ENCODE measurements at regions not wholly inside any gene's neighbourhood (a gene's known extent, or its start where the extent isn't known, plus 50 kb on each side); places are given as distances from the start of the nearest gene placed in this dataset.

DNA sequence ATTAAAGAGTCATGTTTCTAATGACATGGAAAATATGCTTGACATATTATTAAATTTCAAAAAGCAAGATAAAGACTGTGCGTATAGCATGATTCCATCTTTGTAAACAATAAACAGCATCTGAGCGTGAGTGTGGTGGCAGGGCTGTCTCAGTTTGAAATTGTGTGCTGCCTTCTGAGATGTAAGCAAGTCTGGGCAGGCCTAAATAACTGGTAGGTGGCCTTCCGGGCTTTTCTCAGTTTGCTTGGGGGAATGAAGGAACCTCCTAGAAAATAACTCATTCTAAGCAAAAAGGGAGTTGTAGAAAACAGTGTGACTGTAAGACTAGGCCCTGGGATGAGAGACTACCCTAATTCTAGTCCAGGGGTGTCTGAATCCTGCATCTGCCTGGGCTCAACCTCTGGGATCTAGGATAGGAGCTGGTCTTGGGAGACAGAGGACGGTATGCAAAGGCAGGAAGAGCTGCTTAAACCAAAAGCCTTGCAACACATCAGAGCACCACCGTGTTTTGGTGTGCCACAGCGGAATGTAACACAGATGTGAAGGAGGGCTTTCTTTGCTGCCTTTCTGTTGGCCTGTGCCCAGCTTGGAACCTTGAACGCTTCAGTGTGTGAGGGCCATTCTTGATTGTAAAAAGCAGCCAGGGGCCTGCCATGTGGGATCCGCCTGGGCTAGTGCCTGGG lies 63.5 kb upstream of the L3MBTL3 start:
- no TSS peak for BruUV-seq (replicated peaks)
- no peak for DNase-seq (ENCODE audit: low spot score)
- no peak overlapping the region for H3K4me3 ChIP-seq (ENCODE audit: low read depth, low read length, poor library complexity, severe bottlenecking)
- H3K9me2 ChIP-seq (ENCODE audit: insufficient read depth, low read length), result no peaks in the 10 kb centered on the region
- H3K36me3 ChIP-seq (ENCODE audit: insufficient read depth, low read length), result no peaks in the 10 kb centered on the region
- no peaks in the 10 kb centered on the region for H3K79me2 ChIP-seq (ENCODE audit: insufficient read depth, low read depth, low read length)
- H3K4me2 ChIP-seq (ENCODE audit: low read length), result no peak overlapping the region
- no peak overlapping the region for H3K27ac ChIP-seq (ENCODE audit: low read depth, low read length, poor library complexity, severe bottlenecking)
- POLR2A ChIA-PET, result interaction anchor here (0.6 kb wide), 1 partner anchor 923 kb away, joined by 4 read pairs; no protein-coding TSS in a partner anchor
- no peak overlapping the region for H2AFZ ChIP-seq (ENCODE audit: low read length)
- TF ChIP-seq, protein P1, sequence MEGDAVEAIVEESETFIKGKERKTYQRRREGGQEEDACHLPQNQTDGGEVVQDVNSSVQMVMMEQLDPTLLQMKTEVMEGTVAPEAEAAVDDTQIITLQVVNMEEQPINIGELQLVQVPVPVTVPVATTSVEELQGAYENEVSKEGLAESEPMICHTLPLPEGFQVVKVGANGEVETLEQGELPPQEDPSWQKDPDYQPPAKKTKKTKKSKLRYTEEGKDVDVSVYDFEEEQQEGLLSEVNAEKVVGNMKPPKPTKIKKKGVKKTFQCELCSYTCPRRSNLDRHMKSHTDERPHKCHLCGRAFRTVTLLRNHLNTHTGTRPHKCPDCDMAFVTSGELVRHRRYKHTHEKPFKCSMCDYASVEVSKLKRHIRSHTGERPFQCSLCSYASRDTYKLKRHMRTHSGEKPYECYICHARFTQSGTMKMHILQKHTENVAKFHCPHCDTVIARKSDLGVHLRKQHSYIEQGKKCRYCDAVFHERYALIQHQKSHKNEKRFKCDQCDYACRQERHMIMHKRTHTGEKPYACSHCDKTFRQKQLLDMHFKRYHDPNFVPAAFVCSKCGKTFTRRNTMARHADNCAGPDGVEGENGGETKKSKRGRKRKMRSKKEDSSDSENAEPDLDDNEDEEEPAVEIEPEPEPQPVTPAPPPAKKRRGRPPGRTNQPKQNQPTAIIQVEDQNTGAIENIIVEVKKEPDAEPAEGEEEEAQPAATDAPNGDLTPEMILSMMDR (conservative IDR thresholded peaks at IDR 0.05; ENCODE audit: low read length), result no peak
- TF ChIP-seq EZH2phosphoT487 (IDR thresholded peaks at IDR 0.05; ENCODE audit: borderline replicate concordance, low read depth, low read length), result no peak
- intact Hi-C loops (cut with micrococcal nuclease; ENCODE audit: unreplicated experiment), result no loop called here
- CTCF ChIA-PET (ENCODE audit: unreplicated experiment), result no interaction called here
- no peaks in the 10 kb centered on the region for H3K4me1 ChIP-seq (ENCODE audit: insufficient read depth, low read length, poor library complexity, severe bottlenecking)
- no peaks in the 10 kb centered on the region for H4K20me1 ChIP-seq (ENCODE audit: insufficient read depth, low read length)
- no peaks in the 10 kb centered on the region for H3K9me3 ChIP-seq (ENCODE audit: low read length)

DNA sequence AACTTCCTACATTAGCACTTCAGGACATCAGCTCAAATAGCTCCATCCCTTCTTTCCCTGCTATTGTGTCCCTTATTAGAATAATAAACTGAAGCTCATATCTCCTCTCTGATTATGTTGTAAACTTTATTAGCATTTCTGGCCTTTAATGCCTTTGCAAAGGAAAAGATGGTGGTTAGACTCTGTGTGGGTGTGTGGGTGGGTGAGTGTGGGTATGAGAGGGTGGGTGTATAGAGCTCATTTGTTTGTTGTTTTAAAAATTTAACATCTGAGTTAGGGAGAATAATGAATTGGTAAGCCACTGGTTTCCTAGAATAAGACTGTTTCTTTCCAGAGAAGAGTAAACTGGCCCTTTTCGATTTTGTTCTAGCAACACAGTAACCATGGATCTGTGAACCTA lies 70.6 kb upstream of the L3MBTL3 start:
- POLR2A ChIA-PET, result interaction anchor here (0.6 to 1.3 kb wide), 4 partner anchors 9 to 1431 kb away, joined by 3 to 4 read pairs (median 3); no protein-coding TSS in a partner anchor
- no peaks in the 10 kb centered on the region for H4K20me1 ChIP-seq (ENCODE audit: insufficient read depth, low read length)
- no TSS peak for BruUV-seq (replicated peaks)
- DNase-seq (ENCODE audit: low spot score), result no peak
- H3K4me2 ChIP-seq (ENCODE audit: low read length), result no peak overlapping the region
- no peaks in the 10 kb centered on the region for H3K9me3 ChIP-seq (ENCODE audit: low read length)
- H3K79me2 ChIP-seq (ENCODE audit: insufficient read depth, low read depth, low read length), result no peaks in the 10 kb centered on the region
- no peak for TF ChIP-seq EZH2phosphoT487 (IDR thresholded peaks at IDR 0.05; ENCODE audit: borderline replicate concordance, low read depth, low read length)
- TF ChIP-seq, protein P1 (conservative IDR thresholded peaks at IDR 0.05; ENCODE audit: low read length), result no peak
- H3K4me3 ChIP-seq (ENCODE audit: low read depth, low read length, poor library complexity, severe bottlenecking), result no peak overlapping the region
- intact Hi-C loops (cut with micrococcal nuclease; ENCODE audit: unreplicated experiment), result no loop called here
- H3K36me3 ChIP-seq (ENCODE audit: insufficient read depth, low read length), result no peaks in the 10 kb centered on the region
- H2AFZ ChIP-seq (ENCODE audit: low read length), result no peak overlapping the region
- H3K9me2 ChIP-seq (ENCODE audit: insufficient read depth, low read length), result no peaks in the 10 kb centered on the region
- no peaks in the 10 kb centered on the region for H3K4me1 ChIP-seq (ENCODE audit: insufficient read depth, low read length, poor library complexity, severe bottlenecking)
- no peak overlapping the region for H3K27ac ChIP-seq (ENCODE audit: low read depth, low read length, poor library complexity, severe bottlenecking)
- CTCF ChIA-PET (ENCODE audit: unreplicated experiment), result no interaction called here

DNA sequence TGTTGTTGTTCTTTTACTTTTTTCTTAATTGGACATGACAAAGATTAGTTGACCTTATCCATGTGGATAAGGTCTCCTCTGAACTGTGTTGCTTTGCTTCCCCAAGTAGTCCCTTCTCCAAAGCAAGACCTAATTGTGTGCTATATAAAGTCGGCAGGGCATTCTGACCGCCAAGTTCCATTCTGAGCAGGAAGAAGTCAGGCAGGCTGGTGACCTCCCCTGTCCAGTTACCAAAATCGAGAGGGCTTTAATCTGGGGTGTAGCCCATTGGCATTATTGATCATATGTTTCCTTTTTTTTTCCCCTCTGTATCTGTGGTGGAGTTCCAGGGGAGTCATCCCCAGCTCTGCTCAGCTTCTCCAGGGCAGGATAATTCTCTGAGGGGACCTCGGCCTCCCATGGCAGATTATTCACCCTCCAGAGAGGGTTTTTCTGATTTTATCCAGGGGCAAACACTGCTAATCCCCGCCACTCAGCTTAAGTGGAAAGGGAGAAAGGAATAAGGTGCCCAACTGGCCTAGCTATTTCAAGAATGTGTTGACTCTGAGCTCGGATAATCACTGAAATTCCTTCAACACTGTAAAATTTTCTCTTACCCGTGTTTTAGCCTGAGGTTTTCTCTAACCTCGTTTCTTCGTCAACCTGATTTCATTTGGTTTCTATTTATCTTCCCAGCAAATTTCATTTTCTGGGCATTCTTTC lies 71.8 kb upstream of the L3MBTL3 start:
- TF ChIP-seq, protein P1 (conservative IDR thresholded peaks at IDR 0.05; ENCODE audit: low read length), result no peak
- TF ChIP-seq EZH2phosphoT487 (IDR thresholded peaks at IDR 0.05; ENCODE audit: borderline replicate concordance, low read depth, low read length), result no peak
- Histone ChIP-seq H2AFZ (ENCODE audit: low read length) (no peak overlapping the region), H3K36me3 (ENCODE audit: insufficient read depth, low read length) (no peaks in the 10 kb centered on the region), H3K9me3 (ENCODE audit: low read length) (no peaks in the 10 kb centered on the region), H3K4me1 (ENCODE audit: insufficient read depth, low read length, poor library complexity, severe bottlenecking) (no peaks in the 10 kb centered on the region), H3K27ac (ENCODE audit: low read depth, low read length, poor library complexity, severe bottlenecking) (no peak overlapping the region), H3K4me3 (ENCODE audit: low read depth, low read length, poor library complexity, severe bottlenecking) (no peak overlapping the region), H3K79me2 (ENCODE audit: insufficient read depth, low read depth, low read length) (no peaks in the 10 kb centered on the region), H3K9me2 (ENCODE audit: insufficient read depth, low read length) (no peaks in the 10 kb centered on the region), H3K4me2 (ENCODE audit: low read length) (no peak overlapping the region), H4K20me1 (ENCODE audit: insufficient read depth, low read length) (no peaks in the 10 kb centered on the region)
- POLR2A ChIA-PET, result no interaction called here
- no TSS peak for BruUV-seq (replicated peaks)
- intact Hi-C loops (cut with micrococcal nuclease; ENCODE audit: unreplicated experiment), result no loop called here
- DNase-seq (ENCODE audit: low spot score), result no peak
- CTCF ChIA-PET (ENCODE audit: unreplicated experiment), result no interaction called here

Measured in OCI-LY7 (cell line).